K562 (cell line): ENCODE measurements at regions not wholly inside any gene's neighbourhood (a gene's known extent, or its start where the extent isn't known, plus 50 kb on each side); places are given as distances from the start of the nearest gene placed in this dataset.
A peak's percentile ranks its signal among the peaks of the same experiment; 100 is the strongest.

ENCODE experiments used
- ATAC-seq: fragments of 200-7000 bp; cut with Tn5 transposase; 3 replicates; pipeline ENCODE4 v1.9.1; 2020; ENCODE audit warnings: moderate library complexity
- BruUV-seq: library from RNA; stranded (reverse); fragments of 400-500 nt; replicated peaks from 2 replicates; lab custom pipeline; 2021; lab: Mats Ljungman, UMichigan
- CTCF ChIA-PET: fragments of 300-600 bp; formaldehyde crosslinking; extraction: SDS; loops from one replicate; lab custom pipeline; 2021; ENCODE audit warnings: low intra/inter-chr PET ratio; lab: Yijun Ruan, JAX
- POLR2A ChIA-PET: fragments of 300-600, 350-650 bp; sonication (Branson Sonifier 250); formaldehyde crosslinking; extraction: SDS; loops from one replicate; lab custom pipeline; 2021; ENCODE audit warnings: antibody characterized with exemption, inconsistent platforms; lab: Yijun Ruan, JAX
- DNase-seq, 4 experiments: peaks; one replicate each; pipeline versions ENCODE4 v3.0.0 to v3.0.0-alpha.2; 2011 to 2018; ENCODE audit warnings: low spot score in 3 of 4, mixed read lengths in 3 of 4; ENCODE audit errors: extremely low read depth in 1 of 4
- FAIRE-seq: peaks from 2 replicates; lab custom pipeline; 2011; peaks lifted over from hg19 to GRCh38; lab: Jason Lieb, UNC
- H2AFZ ChIP-seq: 2 replicates; pipeline ENCODE4 v1.6.0; 2011; ENCODE audit warnings: low read depth, low read length, control low read depth, inconsistent platforms
- H3K27ac ChIP-seq: fragments of 200-600 bp; 3 replicates; pipeline ENCODE4 v1.8.0; 2011; ENCODE audit warnings: low read depth, mild to moderate bottlenecking, control low read depth, inconsistent platforms, low read length, moderate library complexity, mixed read lengths; ENCODE audit errors: extremely low read depth
- H3K27me3 ChIP-seq, 2 experiments: fragments of 300-600 bp in 1 of 2; 2 replicates in 1 of 2; 3 replicates in 1 of 2; pipeline versions ENCODE4 v1.6.0 to v1.8.0; 2011; ENCODE audit warnings: inconsistent platforms in 2 of 2, low read length in 2 of 2, mild to moderate bottlenecking in 1 of 2, mixed read lengths in 1 of 2, moderate library complexity in 1 of 2; ENCODE audit not compliant: control insufficient read depth in 2 of 2, insufficient read depth in 2 of 2
- H3K36me3 ChIP-seq: fragments of 300-600 bp; 3 replicates; pipeline ENCODE4 v1.8.0; 2011; ENCODE audit warnings: mild to moderate bottlenecking, low read length, inconsistent platforms; ENCODE audit not compliant: control insufficient read depth, insufficient read depth
- H3K4me1 ChIP-seq, 2 experiments: fragments of 200-600 bp in 1 of 2; replicated peaks in 1 of 2; 2 replicates in 1 of 2; 3 replicates in 1 of 2; pipeline versions ENCODE4 v1.5.1 to v1.8.0; 2011; ENCODE audit warnings: inconsistent platforms in 2 of 2, low read length in 2 of 2, mild to moderate bottlenecking in 1 of 2, mixed read lengths in 1 of 2, moderate library complexity in 1 of 2; ENCODE audit not compliant: control insufficient read depth in 2 of 2, insufficient read depth in 2 of 2
- H3K4me2 ChIP-seq: 2 replicates; pipeline ENCODE4 v1.6.1; 2011; ENCODE audit warnings: low read length, control low read depth, inconsistent platforms, mixed read lengths; ENCODE audit not compliant: insufficient read depth
- H3K4me3 ChIP-seq: fragments of 200-600 bp; sonication (generic), shearing (Covaris generic); 2 replicates; pipeline ENCODE4 v1.5.1; 2016; ENCODE audit warnings: control low read depth, inconsistent platforms
- H3K79me2 ChIP-seq: fragments of 200-600 bp; 3 replicates; pipeline ENCODE4 v1.8.0; 2011; ENCODE audit warnings: low read length, inconsistent platforms; ENCODE audit not compliant: control insufficient read depth, insufficient read depth
- H3K9ac ChIP-seq, 2 experiments: 2 replicates each; pipeline versions ENCODE4 v1.6.0 to v1.6.1; 2011; ENCODE audit warnings: low read depth in 2 of 2, low read length in 2 of 2, control low read depth in 1 of 2, inconsistent platforms in 1 of 2, mild to moderate bottlenecking in 1 of 2, mixed read lengths in 1 of 2; ENCODE audit not compliant: insufficient read depth in 1 of 2
- H3K9me1 ChIP-seq: one replicate; pipeline ENCODE4 v1.6.0; 2011; ENCODE audit warnings: inconsistent platforms, mild to moderate bottlenecking, low read length, moderate library complexity; ENCODE audit not compliant: control insufficient read depth, insufficient read depth
- H3K9me3 ChIP-seq: replicated peaks from 2 replicates; pipeline ENCODE4 v1.5.1; 2011; ENCODE audit warnings: low read depth, low read length, inconsistent platforms; ENCODE audit not compliant: control insufficient read depth, insufficient read depth
- H4K20me1 ChIP-seq: replicated peaks from 2 replicates; pipeline ENCODE4 v1.6.1; 2011; ENCODE audit warnings: low read length, inconsistent platforms, mixed read lengths; ENCODE audit not compliant: control insufficient read depth, insufficient read depth
- ARID1B ChIP-seq: fragments of 450-650 bp; IDR thresholded peaks from 2 replicates; pipeline ENCODE4 v1.6.1; 2016; ENCODE audit warnings: antibody characterized with exemption, mild to moderate bottlenecking, inconsistent platforms
- ATF1 ChIP-seq, 2 experiments: fragments of 450-650 bp in 1 of 2; IDR thresholded peaks; 2 replicates each; pipeline ENCODE4 v1.6.1; 2016; ENCODE audit warnings: missing compliant biosample characterization in 1 of 2, missing genetic modification characterization in 1 of 2
- ATF7 ChIP-seq: fragments of 450-650 bp; IDR thresholded peaks from 2 replicates; pipeline ENCODE4 v1.7.1; 2014; ENCODE audit warnings: mild to moderate bottlenecking, moderate library complexity
- JUND ChIP-seq, 2 experiments: IDR thresholded peaks; 2 replicates in 1 of 2; 3 replicates in 1 of 2; pipeline ENCODE4 v1.6.1; 2011; ENCODE audit warnings: borderline replicate concordance in 2 of 2, low read depth in 2 of 2, low read length in 2 of 2, improper control_type of control experiment in 1 of 2, missing biosample characterization in 1 of 2, missing genetic modification characterization in 1 of 2, missing genetic modification reagents in 1 of 2
- MECOM ChIP-seq: fragments of 250-450 bp; sonication (Bioruptor Pico); IDR thresholded peaks from 2 replicates; pipeline ENCODE4 v1.8.0; 2022; ENCODE audit warnings: inconsistent platforms
- MEIS2 ChIP-seq: fragments of 450-650 bp; IDR thresholded peaks from 2 replicates; pipeline ENCODE4 v1.6.1; 2014; ENCODE audit warnings: mild to moderate bottlenecking; ENCODE audit not compliant: partially characterized antibody
- NR2C1 ChIP-seq, 2 experiments: fragments of 450-650 bp; IDR thresholded peaks; 2 replicates each; pipeline ENCODE4 v1.6.1; 2017; ENCODE audit warnings: mild to moderate bottlenecking in 2 of 2, antibody characterized with exemption in 1 of 2, inconsistent platforms in 1 of 2, missing compliant biosample characterization in 1 of 2, missing genetic modification characterization in 1 of 2
- PKNOX1 ChIP-seq: fragments of 450-650 bp; IDR thresholded peaks from 2 replicates; pipeline ENCODE4 v1.6.1; 2016
- PYGO2 ChIP-seq: fragments of 450-650 bp; IDR thresholded peaks from 2 replicates; pipeline ENCODE4 v1.6.1; 2016; ENCODE audit warnings: mild to moderate bottlenecking, missing genetic modification characterization, moderate library complexity, missing compliant biosample characterization
- SMARCA4 ChIP-seq: fragments of 450-650 bp; IDR thresholded peaks from 2 replicates; pipeline ENCODE4 v1.6.1; 2016
- WGBS: fragments of 100-300 bp; shearing (Covaris generic); methylation state at CpG from one replicate; pipeline ENCODE4 v1.1.6; 2016; ENCODE audit warnings: low coverage, mixed read lengths; ENCODE audit not compliant: insufficient coverage; ENCODE audit errors: missing lambda C conversion rate; 5-methylcytosine and 5-hydroxymethylcytosine counted together
- in situ Hi-C: fragments of 300-500 bp; cut with MboI; formaldehyde crosslinking; loops from 4 replicates; pipeline ENCODE4 v1.15.0; 2018; ENCODE audit warnings: inconsistent platforms, mixed read lengths
- intact Hi-C: fragments of 100-400 bp; cut with micrococcal nuclease; formaldehyde crosslinking; loops from 2 replicates; pipeline ENCODE4 v1.14.2; 2022
- TF ChIP-seq, protein P1 (sequence below), 2 experiments: IDR thresholded peaks in 1 of 2; conservative IDR thresholded peaks in 1 of 2; 2 replicates each; pipeline ENCODE4 v1.6.1; 2016; ENCODE audit warnings: low read depth in 2 of 2, mild to moderate bottlenecking in 1 of 2, missing compliant biosample characterization in 1 of 2, missing genetic modification characterization in 1 of 2, moderate library complexity in 1 of 2

DNA sequence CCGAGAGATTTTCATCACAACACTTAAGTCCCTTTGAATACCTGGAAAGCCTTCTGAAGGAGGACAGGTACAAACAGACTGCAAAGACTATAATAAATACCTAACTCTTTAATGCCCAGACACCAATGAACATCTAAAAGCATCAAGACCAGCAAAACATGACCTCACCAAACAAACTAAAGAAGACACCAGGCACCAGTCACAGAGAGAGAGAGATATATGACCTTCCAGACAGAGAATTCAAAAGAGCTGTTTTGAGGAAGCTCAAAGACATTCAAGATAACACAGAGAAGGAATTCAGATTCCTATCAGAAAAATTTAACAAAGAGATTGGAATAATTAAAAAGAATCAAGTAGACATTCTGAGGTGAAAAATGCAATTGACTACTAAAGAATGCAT lies 50.6 kb upstream of the ACADM start:
- FAIRE-seq (no peak), ATAC-seq (no peak), DNase-seq (peak in 1 of 4 experiments; percentile 8)
- no peaks in the 10 kb centered on the region for H3K9me1 ChIP-seq
- no peaks in the 10 kb centered on the region for H3K9me3 ChIP-seq
- no peak overlapping the region for H2AFZ ChIP-seq
- H3K4me3 ChIP-seq = no peak overlapping the region
- H3K36me3 ChIP-seq = no peaks in the 10 kb centered on the region
- CTCF ChIA-PET = no interaction called here
- BruUV-seq = no TSS peak
- no peak overlapping the region for H3K9ac ChIP-seq
- POLR2A ChIA-PET = interaction anchor here (0.6 to 2.1 kb wide), 7 partner anchors 11 to 898 kb away, joined by 3 to 14 read pairs (median 4); partner anchors contain the start of gene RABGGTB
- intact Hi-C loops = loop anchor here (2.0 kb wide), 1 partner anchor 113 kb away; the partner anchor contains the start of gene RABGGTB
- peaks cover 73% of the 10 kb centered on the region for H3K79me2 ChIP-seq
- H3K4me2 ChIP-seq = peak overlapping the region; percentile 72; the same call in 1 of the 2 replicates
- H4K20me1 ChIP-seq = no peaks in the 10 kb centered on the region
- peak overlapping the region; percentile 91; the same call in 2 of the 3 replicates for H3K27ac ChIP-seq
- peaks cover 7 to 36% of the 10 kb centered on the region in 2 experiments; a peak in 4 of 5 replicates for H3K4me1 ChIP-seq
- in situ Hi-C loops = no loop called here
- no peaks in the 10 kb centered on the region for H3K27me3 ChIP-seq
- TF ChIP-seq, protein P1, sequence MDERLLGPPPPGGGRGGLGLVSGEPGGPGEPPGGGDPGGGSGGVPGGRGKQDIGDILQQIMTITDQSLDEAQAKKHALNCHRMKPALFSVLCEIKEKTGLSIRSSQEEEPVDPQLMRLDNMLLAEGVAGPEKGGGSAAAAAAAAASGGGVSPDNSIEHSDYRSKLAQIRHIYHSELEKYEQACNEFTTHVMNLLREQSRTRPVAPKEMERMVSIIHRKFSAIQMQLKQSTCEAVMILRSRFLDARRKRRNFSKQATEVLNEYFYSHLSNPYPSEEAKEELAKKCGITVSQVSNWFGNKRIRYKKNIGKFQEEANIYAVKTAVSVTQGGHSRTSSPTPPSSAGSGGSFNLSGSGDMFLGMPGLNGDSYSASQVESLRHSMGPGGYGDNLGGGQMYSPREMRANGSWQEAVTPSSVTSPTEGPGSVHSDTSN (CRISPR knock-in tag; IDR thresholded peaks at IDR 0.05; ENCODE audit: low read depth) = no peak
- TF ChIP-seq, protein P1 (tag; conservative IDR thresholded peaks at IDR 0.05; ENCODE audit: low read depth) = peak; percentile 79
- TF ChIP-seq SMARCA4 (0 out of 2 replicates have a peak, but pooled peaks have one; percentile 24), ATF1 (CRISPR knock-in tag; IDR thresholded peaks at IDR 0.05) (no peak), ATF1 (tag; IDR thresholded peaks at IDR 0.05) (no peak), ARID1B (peak; percentile 22; the same call in 1 of the 2 replicates), MECOM (peak; percentile 68), ATF7 (peak; percentile 28; the same call in 1 of the 2 replicates), NR2C1 (IDR thresholded peaks at IDR 0.05) (no peak), NR2C1 (tag; IDR thresholded peaks at IDR 0.05) (no peak), PYGO2 (tag) (no peak), JUND (IDR thresholded peaks at IDR 0.05; ENCODE audit: borderline replicate concordance, low read depth, low read length) (0 out of 2 replicates have a peak, but pooled peaks have one; percentile 8), JUND (tag; IDR thresholded peaks at IDR 0.05; ENCODE audit: borderline replicate concordance, low read depth, low read length) (no peak; the same call in 2 of the 3 replicates), PKNOX1 (peak; percentile 75), MEIS2 (peak; percentile 80)
- WGBS = 73% methylated on average over 1 of the region's 1 CpG
